Liver (tissue), 8 donors: ENCODE measurements at regions not wholly inside any gene's neighbourhood (a gene's known extent, or its start where the extent isn't known, plus 50 kb on each side); places are given as distances from the start of the nearest gene placed in this dataset.

Experiments
- DNase-seq: peaks from one replicate; pipeline ENCODE4 v3.0.0-alpha.2; 2017; ENCODE audit warnings: low spot score
- H3K27ac ChIP-seq, 2 donors: one replicate each; pipeline ENCODE4 v1.7.0; 2013; ENCODE audit warnings: inconsistent platforms in 2 of 2, low read length in 2 of 2, control low read depth in 1 of 2, low read depth in 1 of 2, mild to moderate bottlenecking in 1 of 2
- H3K27me3 ChIP-seq, 4 donors: one replicate each; pipeline versions ENCODE4 v1.6.1 to v1.7.0; 2013; ENCODE audit warnings: low read length in 3 of 4, inconsistent platforms in 1 of 4, mild to moderate bottlenecking in 1 of 4, moderate library complexity in 1 of 4; ENCODE audit not compliant: control insufficient read depth in 4 of 4, insufficient read depth in 4 of 4
- H3K36me3 ChIP-seq, 4 donors: one replicate each; pipeline versions ENCODE4 v1.6.1 to v1.7.0; 2013; ENCODE audit warnings: low read length in 3 of 4, mild to moderate bottlenecking in 3 of 4, low read depth in 1 of 4, moderate library complexity in 1 of 4; ENCODE audit not compliant: control insufficient read depth in 4 of 4, insufficient read depth in 3 of 4
- H3K4me1 ChIP-seq, 4 donors: one replicate each; pipeline versions ENCODE4 v1.6.1 to v1.7.0; 2013; ENCODE audit warnings: low read length in 3 of 4, mild to moderate bottlenecking in 3 of 4, moderate library complexity in 1 of 4; ENCODE audit not compliant: control insufficient read depth in 4 of 4, insufficient read depth in 4 of 4
- H3K4me3 ChIP-seq, 3 donors: one replicate each; pipeline versions ENCODE4 v1.6.1 to v1.7.0; 2013; ENCODE audit warnings: low read length in 3 of 3, control low read depth in 1 of 3, low read depth in 1 of 3, mild to moderate bottlenecking in 1 of 3
- H3K9ac ChIP-seq, 2 donors: one replicate each; pipeline ENCODE4 v1.7.0; 2013; ENCODE audit warnings: low read length in 2 of 2, mild to moderate bottlenecking in 2 of 2, moderate library complexity in 2 of 2, control low read depth in 1 of 2, low read depth in 1 of 2
- H3K9me3 ChIP-seq, 4 donors: one replicate each; pipeline versions ENCODE4 v1.6.1 to v1.7.0; 2013; ENCODE audit warnings: low read length in 3 of 4; ENCODE audit not compliant: control insufficient read depth in 4 of 4
- EGR1 ChIP-seq, 2 donors: IDR thresholded peaks; 2 replicates each; pipeline ENCODE4 v1.6.1; 2016 to 2018; ENCODE audit warnings: antibody characterized with exemption in 2 of 2, low read depth in 2 of 2
- FOXA1 ChIP-seq: IDR thresholded peaks from 2 replicates; pipeline ENCODE4 v1.6.1; 2016; ENCODE audit warnings: antibody characterized with exemption
- FOXA2 ChIP-seq: IDR thresholded peaks from 2 replicates; pipeline ENCODE4 v1.6.1; 2016; ENCODE audit warnings: antibody characterized with exemption
- GABPA ChIP-seq, 2 donors: IDR thresholded peaks in 1 of 2; conservative IDR thresholded peaks in 1 of 2; 2 replicates each; pipeline ENCODE4 v1.6.1; 2016; ENCODE audit warnings: antibody characterized with exemption in 2 of 2, mild to moderate bottlenecking in 1 of 2, moderate library complexity in 1 of 2
- HNF4A ChIP-seq, 2 donors: conservative IDR thresholded peaks; 2 replicates each; pipeline ENCODE4 v1.6.1; 2016; ENCODE audit warnings: antibody characterized with exemption in 2 of 2, mild to moderate bottlenecking in 2 of 2
- HNF4G ChIP-seq: IDR thresholded peaks from 2 replicates; pipeline ENCODE4 v1.6.1; 2016; ENCODE audit warnings: antibody characterized with exemption
- JUND ChIP-seq, 2 donors: IDR thresholded peaks; 2 replicates each; pipeline ENCODE4 v1.6.1; 2016; ENCODE audit warnings: antibody characterized with exemption in 2 of 2
- NR2F2 ChIP-seq: IDR thresholded peaks from 2 replicates; pipeline ENCODE4 v1.6.1; 2016; ENCODE audit warnings: antibody characterized with exemption
- RAD21 ChIP-seq, 2 donors: IDR thresholded peaks; 2 replicates each; pipeline ENCODE4 v1.6.1; 2016; ENCODE audit warnings: antibody characterized with exemption in 2 of 2, mild to moderate bottlenecking in 2 of 2
- RXRA ChIP-seq, 2 donors: IDR thresholded peaks; 2 replicates each; pipeline ENCODE4 v1.6.1; 2017 to 2018; ENCODE audit warnings: antibody characterized with exemption in 2 of 2, mild to moderate bottlenecking in 1 of 2
- SP1 ChIP-seq: IDR thresholded peaks from 2 replicates; pipeline ENCODE4 v1.6.1; 2018; ENCODE audit warnings: antibody characterized with exemption, mild to moderate bottlenecking
- TAF1 ChIP-seq: conservative IDR thresholded peaks from 2 replicates; pipeline ENCODE4 v1.6.1; 2016; ENCODE audit warnings: antibody characterized with exemption, mild to moderate bottlenecking
- YY1 ChIP-seq: IDR thresholded peaks from 2 replicates; pipeline ENCODE4 v1.6.1; 2016; ENCODE audit warnings: antibody characterized with exemption, mild to moderate bottlenecking
- WGBS: extraction: QIAGEN DNeasy Blood & Tissue Kit; methylation state at CpG from one replicate; pipeline ENCODE4 v1.1.7; 2013; 5-methylcytosine and 5-hydroxymethylcytosine counted together
- TF ChIP-seq, protein P1 (sequence below): IDR thresholded peaks from 2 replicates; pipeline ENCODE4 v1.6.1; 2016; ENCODE audit warnings: antibody characterized with exemption
- TF ChIP-seq, protein P2 (sequence below): IDR thresholded peaks from 2 replicates; pipeline ENCODE4 v1.6.1; 2016; ENCODE audit warnings: antibody characterized with exemption, mild to moderate bottlenecking
- TF ChIP-seq, protein P3 (sequence below): IDR thresholded peaks from 2 replicates; pipeline ENCODE4 v1.6.1; 2016; ENCODE audit warnings: antibody characterized with exemption
- TF ChIP-seq, protein P4 (sequence below): IDR thresholded peaks from 2 replicates; pipeline ENCODE4 v1.6.1; 2016; ENCODE audit warnings: antibody characterized with exemption
- TF ChIP-seq, protein P5 (sequence below): fragments of 150-350 bp; IDR thresholded peaks from 2 replicates; pipeline ENCODE4 v1.5.1; 2017; ENCODE audit warnings: improper control_type of control experiment, low read depth, low read length; ENCODE audit not compliant: missing input control
- donor health status: healthy.
- donor health status: healthy.
- donor health status: healthy.
- donor health status: healthy.
- donor health status: healthy.

DNA sequence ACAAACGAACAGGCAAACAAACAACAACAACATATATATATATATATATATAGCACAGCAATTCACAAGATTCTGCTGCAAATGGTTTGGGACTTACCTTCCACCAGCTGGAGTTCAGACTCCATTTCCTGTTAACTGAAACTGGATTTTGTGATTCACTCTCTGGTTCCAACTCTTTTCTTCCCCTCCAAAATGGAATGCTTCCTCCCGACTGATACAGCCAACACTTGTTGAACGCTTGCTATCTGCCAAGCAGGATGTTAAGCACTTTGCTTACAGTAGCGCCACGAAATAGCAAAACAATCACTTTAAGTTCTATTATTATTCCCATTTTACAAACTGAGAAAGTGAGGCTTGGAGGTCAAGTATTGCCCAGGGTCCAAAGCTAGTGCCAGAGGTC lies 116.0 kb upstream of the TMEM132C start (continued):
- TF ChIP-seq, protein P1, sequence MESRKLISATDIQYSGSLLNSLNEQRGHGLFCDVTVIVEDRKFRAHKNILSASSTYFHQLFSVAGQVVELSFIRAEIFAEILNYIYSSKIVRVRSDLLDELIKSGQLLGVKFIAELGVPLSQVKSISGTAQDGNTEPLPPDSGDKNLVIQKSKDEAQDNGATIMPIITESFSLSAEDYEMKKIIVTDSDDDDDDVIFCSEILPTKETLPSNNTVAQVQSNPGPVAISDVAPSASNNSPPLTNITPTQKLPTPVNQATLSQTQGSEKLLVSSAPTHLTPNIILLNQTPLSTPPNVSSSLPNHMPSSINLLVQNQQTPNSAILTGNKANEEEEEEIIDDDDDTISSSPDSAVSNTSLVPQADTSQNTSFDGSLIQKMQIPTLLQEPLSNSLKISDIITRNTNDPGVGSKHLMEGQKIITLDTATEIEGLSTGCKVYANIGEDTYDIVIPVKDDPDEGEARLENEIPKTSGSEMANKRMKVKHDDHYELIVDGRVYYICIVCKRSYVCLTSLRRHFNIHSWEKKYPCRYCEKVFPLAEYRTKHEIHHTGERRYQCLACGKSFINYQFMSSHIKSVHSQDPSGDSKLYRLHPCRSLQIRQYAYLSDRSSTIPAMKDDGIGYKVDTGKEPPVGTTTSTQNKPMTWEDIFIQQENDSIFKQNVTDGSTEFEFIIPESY, result no peak

DNA sequence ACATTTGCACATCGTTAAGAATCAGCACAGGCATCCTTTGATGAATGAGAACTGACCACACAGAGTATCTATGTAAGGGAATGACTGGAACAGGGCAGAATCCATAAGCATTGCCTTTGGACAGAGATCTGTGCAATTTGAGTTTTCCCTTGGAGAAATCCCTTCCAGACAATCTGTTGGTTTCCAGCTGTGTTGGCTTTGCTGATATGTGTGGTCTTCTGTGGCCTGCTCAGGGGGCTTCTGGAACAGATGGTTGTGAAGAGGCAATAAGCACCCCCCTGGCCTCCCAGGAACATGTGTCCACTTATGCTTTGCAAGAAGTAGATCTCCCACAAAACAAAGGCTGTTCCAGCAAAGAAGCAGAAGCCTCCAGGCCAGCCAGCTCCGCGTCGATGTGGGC lies 111.4 kb upstream of the TMEM132C start:
- H3K27ac ChIP-seq, result no peak overlapping the region
- H3K9me3 ChIP-seq, result no peaks in the 10 kb centered on the region
- TF ChIP-seq, protein P2, sequence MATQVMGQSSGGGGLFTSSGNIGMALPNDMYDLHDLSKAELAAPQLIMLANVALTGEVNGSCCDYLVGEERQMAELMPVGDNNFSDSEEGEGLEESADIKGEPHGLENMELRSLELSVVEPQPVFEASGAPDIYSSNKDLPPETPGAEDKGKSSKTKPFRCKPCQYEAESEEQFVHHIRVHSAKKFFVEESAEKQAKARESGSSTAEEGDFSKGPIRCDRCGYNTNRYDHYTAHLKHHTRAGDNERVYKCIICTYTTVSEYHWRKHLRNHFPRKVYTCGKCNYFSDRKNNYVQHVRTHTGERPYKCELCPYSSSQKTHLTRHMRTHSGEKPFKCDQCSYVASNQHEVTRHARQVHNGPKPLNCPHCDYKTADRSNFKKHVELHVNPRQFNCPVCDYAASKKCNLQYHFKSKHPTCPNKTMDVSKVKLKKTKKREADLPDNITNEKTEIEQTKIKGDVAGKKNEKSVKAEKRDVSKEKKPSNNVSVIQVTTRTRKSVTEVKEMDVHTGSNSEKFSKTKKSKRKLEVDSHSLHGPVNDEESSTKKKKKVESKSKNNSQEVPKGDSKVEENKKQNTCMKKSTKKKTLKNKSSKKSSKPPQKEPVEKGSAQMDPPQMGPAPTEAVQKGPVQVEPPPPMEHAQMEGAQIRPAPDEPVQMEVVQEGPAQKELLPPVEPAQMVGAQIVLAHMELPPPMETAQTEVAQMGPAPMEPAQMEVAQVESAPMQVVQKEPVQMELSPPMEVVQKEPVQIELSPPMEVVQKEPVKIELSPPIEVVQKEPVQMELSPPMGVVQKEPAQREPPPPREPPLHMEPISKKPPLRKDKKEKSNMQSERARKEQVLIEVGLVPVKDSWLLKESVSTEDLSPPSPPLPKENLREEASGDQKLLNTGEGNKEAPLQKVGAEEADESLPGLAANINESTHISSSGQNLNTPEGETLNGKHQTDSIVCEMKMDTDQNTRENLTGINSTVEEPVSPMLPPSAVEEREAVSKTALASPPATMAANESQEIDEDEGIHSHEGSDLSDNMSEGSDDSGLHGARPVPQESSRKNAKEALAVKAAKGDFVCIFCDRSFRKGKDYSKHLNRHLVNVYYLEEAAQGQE, result no peak
- no peak for TF ChIP-seq RXRA (IDR thresholded peaks at IDR 0.05)
- no peak for TF ChIP-seq RAD21 (IDR thresholded peaks at IDR 0.05)
- no peak for TF ChIP-seq TAF1
- TF ChIP-seq NR2F2, result no peak
- DNase-seq, result no peak
- H3K27me3 ChIP-seq, result peaks cover 0 to 2% (median 0%) of the 10 kb centered on the region in 4 donors
- H3K9ac ChIP-seq, result no peak overlapping the region
- no peaks in the 10 kb centered on the region for H3K36me3 ChIP-seq
- H3K4me3 ChIP-seq, result no peak overlapping the region
- 77% methylated on average over 4 of the region's 4 CpGs for WGBS
- no peaks in the 10 kb centered on the region for H3K4me1 ChIP-seq

DNA sequence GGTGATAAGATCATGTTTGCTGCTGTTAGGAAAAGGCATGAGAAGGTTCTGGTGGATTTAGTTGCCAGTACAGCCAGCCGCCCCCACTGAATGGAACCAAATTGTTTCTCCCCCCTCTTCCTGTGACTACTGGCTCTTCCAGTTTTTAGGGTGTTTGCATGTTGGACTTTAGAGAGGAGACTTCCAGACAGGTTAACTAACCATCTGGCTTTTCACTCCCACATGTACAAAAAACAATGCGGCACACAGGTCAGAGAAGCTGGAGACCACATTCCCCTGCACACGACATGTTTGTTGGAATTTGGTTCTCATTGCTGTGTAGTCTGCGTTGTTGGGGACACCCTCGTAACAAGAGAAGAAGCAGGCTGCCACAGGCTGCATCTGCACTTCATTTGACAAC lies 103.9 kb upstream of the TMEM132C start:
- H3K4me3 ChIP-seq, result no peak overlapping the region
- no peaks in the 10 kb centered on the region for H3K36me3 ChIP-seq
- no peak overlapping the region for H3K27ac ChIP-seq
- no peak for DNase-seq
- H3K27me3 ChIP-seq, result peaks cover 0 to 8% (median under 1%) of the 10 kb centered on the region in 4 donors
- no peak overlapping the region for H3K9ac ChIP-seq
- H3K9me3 ChIP-seq, result no peaks in the 10 kb centered on the region
- 52% methylated on average over 5 of the region's 5 CpGs for WGBS
- no peaks in the 10 kb centered on the region for H3K4me1 ChIP-seq
- TF ChIP-seq, protein P1, result no peak
- no peak for TF ChIP-seq RXRA (IDR thresholded peaks at IDR 0.05)
- no peak for TF ChIP-seq HNF4A (conservative IDR thresholded peaks at IDR 0.05)
- TF ChIP-seq, protein P3, sequence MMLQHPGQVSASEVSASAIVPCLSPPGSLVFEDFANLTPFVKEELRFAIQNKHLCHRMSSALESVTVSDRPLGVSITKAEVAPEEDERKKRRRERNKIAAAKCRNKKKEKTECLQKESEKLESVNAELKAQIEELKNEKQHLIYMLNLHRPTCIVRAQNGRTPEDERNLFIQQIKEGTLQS, result no peak
- TF ChIP-seq RAD21 (IDR thresholded peaks at IDR 0.05), result no peak
- TF ChIP-seq GABPA (IDR thresholded peaks at IDR 0.05 in 1 of 2, conservative IDR thresholded peaks at IDR 0.05 in 1 of 2), result no peak
- no peak for TF ChIP-seq EGR1 (IDR thresholded peaks at IDR 0.05; ENCODE audit: low read depth in 2 of 2)
- TF ChIP-seq HNF4G, result no peak
- no peak for TF ChIP-seq SP1
- no peak for TF ChIP-seq FOXA2
- no peak for TF ChIP-seq FOXA1
- TF ChIP-seq, protein P4, sequence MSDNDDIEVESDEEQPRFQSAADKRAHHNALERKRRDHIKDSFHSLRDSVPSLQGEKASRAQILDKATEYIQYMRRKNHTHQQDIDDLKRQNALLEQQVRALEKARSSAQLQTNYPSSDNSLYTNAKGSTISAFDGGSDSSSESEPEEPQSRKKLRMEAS, result no peak
- TF ChIP-seq YY1, result no peak
- no peak for TF ChIP-seq NR2F2
- TF ChIP-seq TAF1, result no peak
- TF ChIP-seq JUND (IDR thresholded peaks at IDR 0.05), result no peak
- TF ChIP-seq, protein P5, sequence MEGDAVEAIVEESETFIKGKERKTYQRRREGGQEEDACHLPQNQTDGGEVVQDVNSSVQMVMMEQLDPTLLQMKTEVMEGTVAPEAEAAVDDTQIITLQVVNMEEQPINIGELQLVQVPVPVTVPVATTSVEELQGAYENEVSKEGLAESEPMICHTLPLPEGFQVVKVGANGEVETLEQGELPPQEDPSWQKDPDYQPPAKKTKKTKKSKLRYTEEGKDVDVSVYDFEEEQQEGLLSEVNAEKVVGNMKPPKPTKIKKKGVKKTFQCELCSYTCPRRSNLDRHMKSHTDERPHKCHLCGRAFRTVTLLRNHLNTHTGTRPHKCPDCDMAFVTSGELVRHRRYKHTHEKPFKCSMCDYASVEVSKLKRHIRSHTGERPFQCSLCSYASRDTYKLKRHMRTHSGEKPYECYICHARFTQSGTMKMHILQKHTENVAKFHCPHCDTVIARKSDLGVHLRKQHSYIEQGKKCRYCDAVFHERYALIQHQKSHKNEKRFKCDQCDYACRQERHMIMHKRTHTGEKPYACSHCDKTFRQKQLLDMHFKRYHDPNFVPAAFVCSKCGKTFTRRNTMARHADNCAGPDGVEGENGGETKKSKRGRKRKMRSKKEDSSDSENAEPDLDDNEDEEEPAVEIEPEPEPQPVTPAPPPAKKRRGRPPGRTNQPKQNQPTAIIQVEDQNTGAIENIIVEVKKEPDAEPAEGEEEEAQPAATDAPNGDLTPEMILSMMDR, result no peak
